ENCODE measurements at regions not wholly inside any gene's neighbourhood (a gene's known extent, or its start where the extent isn't known, plus 50 kb on each side); places are given as distances from the start of the nearest gene placed in this dataset.

GRCh38 chr7:121793716-121794115, 79.2 kb upstream of the PTPRZ1 start:
- TF ChIP-seq YY1 (IDR thresholded peaks at IDR 0.05; ENCODE audit: extremely low read depth, insufficient replicate concordance, low read depth, low read length) (no peak), REST (IDR thresholded peaks at IDR 0.05; ENCODE audit: low read depth) (no peak), CTCF (IDR thresholded peaks at IDR 0.05 in 2 of 3, conservative IDR thresholded peaks at IDR 0.05 in 1 of 3; ENCODE audit: borderline replicate concordance in 1 of 3, insufficient read depth in 1 of 3, low read depth in 2 of 3, low read length in 2 of 3) (no peak), POLR2A (IDR thresholded peaks at IDR 0.05; ENCODE audit: borderline replicate concordance, extremely low read depth, insufficient read depth, insufficient read length) (no peak), ELF1 (IDR thresholded peaks at IDR 0.05; ENCODE audit: borderline replicate concordance, low read depth) (no peak), SP1 (IDR thresholded peaks at IDR 0.05; ENCODE audit: low read depth) (no peak), POLR2AphosphoS5 (IDR thresholded peaks at IDR 0.05; ENCODE audit: low read depth, low read length) (no peak)
